ENCODE measurements at regions not wholly inside any gene's neighbourhood (a gene's known extent, or its start where the extent isn't known, plus 50 kb on each side); places are given as distances from the start of the nearest gene placed in this dataset.

GRCh38 chr12:74408601-74409166 is 129.0 kb upstream of the ATXN7L3B start:
- no peak for DNase-seq

- no peak for DNase-seq
These were observed 124.9 kb upstream of the ATXN7L3B start for GRCh38 chr12:74412606-74413230.

- no peak for DNase-seq
These were observed 122.0 kb upstream of the ATXN7L3B start for GRCh38 chr12:74415633-74416032.

GRCh38 chr12:74418573-74418972 is 119.1 kb upstream of the ATXN7L3B start:
- no peak for DNase-seq

GRCh38 chr12:74424778-74425177 is 112.9 kb upstream of the ATXN7L3B start:
- DNase-seq, result no peak

GRCh38 chr12:74426091-74426490 is 111.5 kb upstream of the ATXN7L3B start:
- DNase-seq, result no peak

- no peak for DNase-seq
These were observed 108.1 kb upstream of the ATXN7L3B start for GRCh38 chr12:74429535-74429934.

- DNase-seq, result no peak
These were observed 105.8 kb upstream of the ATXN7L3B start for GRCh38 chr12:74431801-74432200.

- DNase-seq, result no peak
These were observed 97.2 kb upstream of the ATXN7L3B start for GRCh38 chr12:74440469-74440868.

GRCh38 chr12:74441872-74442271 is 95.8 kb upstream of the ATXN7L3B start:
- DNase-seq, result no peak

GRCh38 chr12:74446466-74446865 is 91.2 kb upstream of the ATXN7L3B start:
- no peak for DNase-seq

- no peak for DNase-seq
These were observed 87.8 kb upstream of the ATXN7L3B start for GRCh38 chr12:74449872-74450271.

- no peak for DNase-seq
These were observed 83.5 kb upstream of the ATXN7L3B start for GRCh38 chr12:74454109-74454508.

GRCh38 chr12:74455429-74455828 is 82.2 kb upstream of the ATXN7L3B start:
- DNase-seq, result no peak

GRCh38 chr12:74456431-74456830 is 81.2 kb upstream of the ATXN7L3B start:
- DNase-seq, result no peak

GRCh38 chr12:74468401-74468800 is 69.2 kb upstream of the ATXN7L3B start:
- no peak for DNase-seq

- DNase-seq, result no peak
These were observed 61.4 kb upstream of the ATXN7L3B start for GRCh38 chr12:74476234-74476633.

GRCh38 chr12:74481078-74481477 is 56.6 kb upstream of the ATXN7L3B start:
- no peak for DNase-seq

- DNase-seq, result no peak
These were observed 55.5 kb upstream of the ATXN7L3B start for GRCh38 chr12:74482115-74482514.

GRCh38 chr12:74483057-74483456 is 54.6 kb upstream of the ATXN7L3B start:
- no peak for DNase-seq
